Sigmoid colon (tissue), 3 donors: ENCODE measurements at regions not wholly inside any gene's neighbourhood (a gene's known extent, or its start where the extent isn't known, plus 50 kb on each side); places are given as distances from the start of the nearest gene placed in this dataset.

Source experiments
- POLR2A ChIP-seq, 2 donors: fragments of 450-650 bp; IDR thresholded peaks; one replicate each; pipeline ENCODE4 v1.6.1; 2016; ENCODE audit warnings: antibody characterized with exemption in 2 of 2, mild to moderate bottlenecking in 2 of 2, moderate library complexity in 2 of 2
- TF ChIP-seq, protein P1 (sequence below), 4 experiments: fragments of 450-650 bp in 3 of 4; fragments of 200-600 bp in 1 of 4; IDR thresholded peaks; one replicate each; pipeline ENCODE4 v1.5.1; 2016 to 2019; ENCODE audit warnings: antibody characterized with exemption in 4 of 4, mild to moderate bottlenecking in 3 of 4, moderate library complexity in 2 of 4

DNA sequence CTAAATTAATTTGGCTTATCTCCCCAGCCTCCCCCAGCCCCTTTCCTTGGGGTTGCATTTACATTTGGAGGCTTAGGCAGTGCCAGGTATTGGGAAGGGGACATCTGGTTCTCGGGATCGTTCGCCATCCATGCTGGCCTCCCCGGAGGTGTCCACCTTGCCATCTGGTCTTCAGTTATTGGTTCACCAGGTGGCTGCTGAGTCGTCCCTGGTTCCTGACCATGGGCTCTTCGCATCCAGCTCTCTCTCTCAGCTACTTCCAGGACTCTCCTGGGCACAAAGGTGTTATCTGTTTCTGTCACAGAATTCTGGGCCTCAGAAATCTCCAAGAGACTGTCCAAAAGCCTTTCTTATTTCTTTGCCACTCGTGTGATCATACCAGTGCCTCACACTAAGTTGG, 75.4 kb upstream of the SCOC start:
- TF ChIP-seq, protein P1, sequence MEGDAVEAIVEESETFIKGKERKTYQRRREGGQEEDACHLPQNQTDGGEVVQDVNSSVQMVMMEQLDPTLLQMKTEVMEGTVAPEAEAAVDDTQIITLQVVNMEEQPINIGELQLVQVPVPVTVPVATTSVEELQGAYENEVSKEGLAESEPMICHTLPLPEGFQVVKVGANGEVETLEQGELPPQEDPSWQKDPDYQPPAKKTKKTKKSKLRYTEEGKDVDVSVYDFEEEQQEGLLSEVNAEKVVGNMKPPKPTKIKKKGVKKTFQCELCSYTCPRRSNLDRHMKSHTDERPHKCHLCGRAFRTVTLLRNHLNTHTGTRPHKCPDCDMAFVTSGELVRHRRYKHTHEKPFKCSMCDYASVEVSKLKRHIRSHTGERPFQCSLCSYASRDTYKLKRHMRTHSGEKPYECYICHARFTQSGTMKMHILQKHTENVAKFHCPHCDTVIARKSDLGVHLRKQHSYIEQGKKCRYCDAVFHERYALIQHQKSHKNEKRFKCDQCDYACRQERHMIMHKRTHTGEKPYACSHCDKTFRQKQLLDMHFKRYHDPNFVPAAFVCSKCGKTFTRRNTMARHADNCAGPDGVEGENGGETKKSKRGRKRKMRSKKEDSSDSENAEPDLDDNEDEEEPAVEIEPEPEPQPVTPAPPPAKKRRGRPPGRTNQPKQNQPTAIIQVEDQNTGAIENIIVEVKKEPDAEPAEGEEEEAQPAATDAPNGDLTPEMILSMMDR (IDR thresholded peaks at IDR 0.05) = no peak
- TF ChIP-seq POLR2A (IDR thresholded peaks at IDR 0.05) = no peak
